Heart left ventricle (tissue), 16 donors: ENCODE measurements at regions not wholly inside any gene's neighbourhood (a gene's known extent, or its start where the extent isn't known, plus 50 kb on each side); places are given as distances from the start of the nearest gene placed in this dataset.

Experiments
- ATAC-seq, 4 donors: fragments of 200-7000 bp; cut with Tn5 transposase; one replicate each; pipeline ENCODE4 v1.9.1; 2020 to 2022; ENCODE audit warnings: moderate library complexity in 4 of 4, mild to moderate bottlenecking in 3 of 4, moderate number of reproducible peaks in 1 of 4
- DNase-seq, 5 donors: peaks; one replicate each; pipeline ENCODE4 v3.0.0-alpha.2; 2020
- H3K27ac ChIP-seq, 12 donors: fragments of 200-600 bp; sonication (generic) in 4 of 12; one replicate each; pipeline versions ENCODE4 v1.5.0 to v1.8.0; 2016 to 2022; ENCODE audit warnings: mild to moderate bottlenecking in 2 of 12
- H3K27me3 ChIP-seq, 9 donors: fragments of 200-600 bp; sonication (generic) in 2 of 9; one replicate each; pipeline versions ENCODE4 v1.5.1 to v1.8.0; 2016 to 2022; ENCODE audit warnings: mild to moderate bottlenecking in 3 of 9
- H3K36me3 ChIP-seq, 9 donors: fragments of 200-600 bp; sonication (generic) in 2 of 9; one replicate each; pipeline versions ENCODE4 v1.5.0 to v1.8.0; 2018 to 2022; ENCODE audit warnings: mild to moderate bottlenecking in 2 of 9
- H3K4me1 ChIP-seq, 12 donors: fragments of 200-600 bp; sonication (generic) in 4 of 12; one replicate each; pipeline versions ENCODE4 v1.5.0 to v1.8.0; 2016 to 2022; ENCODE audit warnings: mild to moderate bottlenecking in 3 of 12
- H3K4me3 ChIP-seq, 12 donors: fragments of 200-600 bp; sonication (generic) in 4 of 12; one replicate each; pipeline versions ENCODE4 v1.5.0 to v1.8.0; 2017 to 2022; ENCODE audit warnings: mild to moderate bottlenecking in 9 of 12, moderate library complexity in 4 of 12
- H3K9me3 ChIP-seq, 12 donors: fragments of 200-600 bp; sonication (generic) in 4 of 12; one replicate each; pipeline versions ENCODE4 v1.5.0 to v1.8.0; 2016 to 2022; ENCODE audit warnings: mild to moderate bottlenecking in 1 of 12
- CTCF ChIP-seq, 12 donors: fragments of 200-600 bp; sonication (generic) in 4 of 12; IDR thresholded peaks; one replicate each; pipeline versions ENCODE4 v1.5.0 to v1.8.0; 2018 to 2022; ENCODE audit warnings: antibody characterized with exemption in 12 of 12, mild to moderate bottlenecking in 5 of 12
- POLR2A ChIP-seq, 2 donors: fragments of 450-650 bp; IDR thresholded peaks; one replicate each; pipeline ENCODE4 v1.6.1; 2017; ENCODE audit warnings: antibody characterized with exemption in 2 of 2, mild to moderate bottlenecking in 2 of 2, moderate library complexity in 2 of 2
- WGBS, 4 donors: extraction: QIAGEN DNeasy Blood & Tissue Kit in 2 of 4; methylation state at CpG; one replicate each; pipeline versions ENCODE4 v1.1.5 to v1.1.7; 2013 to 2018; 5-methylcytosine and 5-hydroxymethylcytosine counted together
- intact Hi-C, 10 donors: fragments of 100-400 bp; cut with DNase I; formaldehyde crosslinking; loops; one replicate each; pipeline versions ENCODE4 v1.11.1 to v1.14.2; 2022
- donor health status: ischemic (EF 13 %, LVEDD 7.1; RV severe dilation, severe dysfunction).
- donor health status: healthy with polysubstance abuse.
- donor health status: DM: no; HTN: yes; CAD: no.
- donor health status: DM: no; HTN: no; CAD: no.
- donor health status: ischemic (EF 25% LVEDD 6.9; RV normal size, moderate dysfunction).
- donor health status: ischemic (EF 25% LVEDD 5.7; RV mildly dilated, moderate dysfunction).
- donor health status: healthy.
- donor health status: DM: yes; HTN: yes; CAD: no.
- donor health status: ischemic (EF 35%, LVEDD 5.7; RV mildly dilated, moderate dysfunction).
- donor health status: nonischemic (EF 11% LVEDD 7.7; RV severe dilation, severe dysfunction).
- donor health status: DM: yes; HTN: yes; CAD: no.
- donor health status: PGD.
- donor health status: ischemic (EF 29% LVEDD 5.4; RV normal size, mild dysfunction).
- donor health status: nonischemic (EF 23%, LVEDD 6.1; RV moderate dilation, normal function).

GRCh38 chr6:43979525-43979924 is 147.7 kb downstream of the MRPL14 start:
- no peak overlapping the region for H3K27ac ChIP-seq
- DNase-seq (no peak), ATAC-seq (no peak)
- no peaks in the 10 kb centered on the region for H3K27me3 ChIP-seq
- H3K4me1 ChIP-seq = peaks cover 0 to 11% (median 0%) of the 10 kb centered on the region in 12 donors
- TF ChIP-seq CTCF (IDR thresholded peaks at IDR 0.05) = no peak
- no peak for TF ChIP-seq POLR2A (IDR thresholded peaks at IDR 0.05)
- H3K9me3 ChIP-seq = peaks cover 0 to 10% (median 0%) of the 10 kb centered on the region in 12 donors
- H3K4me3 ChIP-seq = no peak overlapping the region
- H3K36me3 ChIP-seq = no peaks in the 10 kb centered on the region
- 71 to 83% (median 78%) methylated on average over 4 of the region's 4 CpGs for WGBS, 4 donors
- intact Hi-C loops = no loop called here

GRCh38 chr6:43978473-43979346 is 148.5 kb downstream of the MRPL14 start:
- intact Hi-C loops = no loop called here
- no peaks in the 10 kb centered on the region for H3K36me3 ChIP-seq
- H3K27me3 ChIP-seq = no peaks in the 10 kb centered on the region
- no peak overlapping the region for H3K27ac ChIP-seq
- 86 to 90% (median 90%) methylated on average over 12 to 13 of the region's 13 CpGs for WGBS, 4 donors
- H3K9me3 ChIP-seq = peaks cover 0 to 10% (median 0%) of the 10 kb centered on the region in 12 donors
- DNase-seq (peak in 1 of 5 donors; percentile 9), ATAC-seq (peak in 1 of 4 donors; percentile 26)
- H3K4me3 ChIP-seq = no peak overlapping the region
- TF ChIP-seq CTCF (IDR thresholded peaks at IDR 0.05) (no peak), POLR2A (IDR thresholded peaks at IDR 0.05) (no peak)
- H3K4me1 ChIP-seq = peaks cover 0 to 13% (median 0%) of the 10 kb centered on the region in 12 donors

DNA sequence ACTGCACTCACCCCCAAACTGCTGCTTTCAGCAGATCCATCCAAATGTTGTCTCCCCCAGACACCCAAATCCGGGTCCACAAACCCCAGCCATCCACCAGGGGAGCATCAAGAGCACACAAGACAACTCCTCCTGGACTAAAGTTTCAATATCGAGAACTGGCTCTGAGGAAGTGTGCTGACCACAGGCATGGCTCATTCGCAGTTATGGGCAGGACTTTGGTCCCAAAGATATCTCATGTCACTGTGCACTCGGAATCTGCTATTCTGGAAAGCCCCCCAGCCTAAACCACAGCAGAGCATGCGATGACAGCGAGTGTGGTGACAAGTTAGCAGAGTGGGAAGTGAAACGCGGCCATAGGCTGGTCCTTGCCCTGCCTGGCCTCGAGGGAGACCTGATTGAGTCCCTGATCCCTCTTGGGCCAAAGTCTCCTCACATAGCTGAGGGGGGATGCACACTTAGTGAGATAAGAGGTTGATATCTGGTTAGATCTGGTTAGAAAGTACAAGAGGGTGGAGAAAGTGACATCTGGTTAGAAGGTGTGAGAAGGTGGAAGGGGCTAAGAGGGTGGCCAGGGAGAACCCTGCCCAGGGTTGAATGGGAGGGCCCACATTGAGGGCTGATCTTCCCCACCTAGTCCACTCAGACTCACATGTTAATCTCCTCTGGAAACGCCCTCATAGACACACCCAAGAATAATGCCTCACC is 149.7 kb downstream of the MRPL14 start:
- DNase-seq (peak in 1 of 5 donors; percentile 14), ATAC-seq (no peak)
- TF ChIP-seq CTCF (IDR thresholded peaks at IDR 0.05) (no peak), POLR2A (IDR thresholded peaks at IDR 0.05) (no peak)
- no peak overlapping the region for H3K27ac ChIP-seq
- no peaks in the 10 kb centered on the region for H3K27me3 ChIP-seq
- WGBS, 4 donors = 66 to 74% (median 70%) methylated on average over 10 of the region's 10 CpGs
- peaks cover 0 to 10% (median 0%) of the 10 kb centered on the region in 12 donors for H3K9me3 ChIP-seq
- peaks cover 0 to 17% (median 10%) of the 10 kb centered on the region in 12 donors for H3K4me1 ChIP-seq
- intact Hi-C loops = no loop called here
- H3K36me3 ChIP-seq = no peaks in the 10 kb centered on the region
- H3K4me3 ChIP-seq = no peak overlapping the region
